T-helper 17 cell (primary cell): ENCODE measurements at regions not wholly inside any gene's neighbourhood (a gene's known extent, or its start where the extent isn't known, plus 50 kb on each side); places are given as distances from the start of the nearest gene placed in this dataset.

Experiments
- ATAC-seq: fragments of 150-1000 bp; cut with Tn5 transposase; 2 replicates; pipeline ENCODE4 v1.10.0; 2021; ENCODE audit warnings: mild to moderate bottlenecking, moderate library complexity
- DNase-seq, 3 donors: peaks; one replicate each; pipeline versions ENCODE4 v3.0.0 to v3.0.0-alpha.2; 2020 to 2021
- H3K9me3 ChIP-seq: one replicate; pipeline ENCODE4 v1.7.0; 2013; ENCODE audit warnings: low read length, mild to moderate bottlenecking; ENCODE audit not compliant: control insufficient read depth, poor library complexity, severe bottlenecking
- H3K27ac Mint-ChIP-seq: one replicate; pipeline ENCODE4 v1.8.0; 2022; ENCODE audit warnings: mild to moderate bottlenecking, moderate library complexity, mixed read lengths
- H3K27me3 Mint-ChIP-seq: one replicate; pipeline ENCODE4 v1.8.0; 2022; ENCODE audit warnings: mixed read lengths
- H3K36me3 Mint-ChIP-seq: one replicate; pipeline ENCODE4 v1.8.0; 2022; ENCODE audit warnings: low read depth, mixed read lengths
- H3K4me1 Mint-ChIP-seq: one replicate; pipeline ENCODE4 v1.8.0; 2022; ENCODE audit warnings: mild to moderate bottlenecking, mixed read lengths
- H3K4me3 Mint-ChIP-seq: one replicate; pipeline ENCODE4 v1.8.0; 2022; ENCODE audit warnings: mild to moderate bottlenecking, moderate library complexity, mixed read lengths

DNA sequence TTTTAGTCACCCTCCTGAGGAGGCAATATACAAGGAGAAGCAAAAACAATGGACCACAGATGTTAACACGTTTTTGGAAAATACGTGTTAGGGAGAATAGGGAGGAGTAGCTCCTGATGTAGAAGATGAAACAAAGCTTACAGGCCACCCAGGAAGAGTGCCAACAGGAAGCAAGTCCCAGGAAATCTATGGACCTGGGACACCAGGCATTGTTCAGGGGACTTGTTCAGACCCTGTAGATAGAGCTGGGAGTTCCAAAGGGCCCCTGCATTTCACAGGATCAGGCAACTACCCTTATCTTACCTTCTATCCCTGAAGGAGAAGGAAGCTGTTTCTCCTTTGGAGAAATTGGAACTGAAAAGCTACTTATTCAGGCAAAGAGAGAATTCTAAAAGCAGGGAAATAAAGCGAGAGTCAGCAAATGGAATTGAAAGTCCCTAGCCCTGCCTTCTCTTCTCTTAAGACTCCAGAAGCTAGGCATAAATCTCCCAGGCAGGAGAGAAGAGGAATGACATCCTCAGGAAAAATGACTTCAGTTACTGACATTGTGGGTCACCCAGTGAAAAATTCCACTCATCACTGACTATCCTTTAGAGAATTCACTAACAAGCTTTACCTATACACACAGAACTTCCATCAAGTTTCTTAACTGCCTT, 77.7 kb upstream of the FAM3C start:
- Mint-ChIP-seq H3K36me3 (no peaks in the 10 kb centered on the region), H3K27me3 (no peaks in the 10 kb centered on the region), H3K27ac (no peak overlapping the region), H3K4me3 (no peak overlapping the region), H3K4me1 (peaks cover 2% of the 10 kb centered on the region)
- ATAC-seq (no peak), DNase-seq (no peak)
- no peaks in the 10 kb centered on the region for H3K9me3 ChIP-seq

GRCh38 chr7:121466455-121466854, 70.3 kb upstream of the FAM3C start:
- Mint-ChIP-seq H3K4me1 (no peaks in the 10 kb centered on the region), H3K27me3 (peaks cover 6% of the 10 kb centered on the region), H3K27ac (no peak overlapping the region), H3K36me3 (no peaks in the 10 kb centered on the region), H3K4me3 (no peak overlapping the region)
- no peak for DNase-seq
- H3K9me3 ChIP-seq = no peaks in the 10 kb centered on the region
- ATAC-seq = no peak

GRCh38 chr7:121459148-121459547, 63.0 kb upstream of the FAM3C start:
- no peaks in the 10 kb centered on the region for H3K4me1 Mint-ChIP-seq
- H3K36me3 Mint-ChIP-seq = no peaks in the 10 kb centered on the region

GRCh38 chr7:121456785-121457359, 60.8 kb upstream of the FAM3C start:
- no peaks in the 10 kb centered on the region for H3K36me3 Mint-ChIP-seq
- no peaks in the 10 kb centered on the region for H3K4me1 Mint-ChIP-seq
- H3K4me3 Mint-ChIP-seq = no peak overlapping the region
- H3K27me3 Mint-ChIP-seq = peaks cover 7% of the 10 kb centered on the region
- no peaks in the 10 kb centered on the region for H3K9me3 ChIP-seq
- ATAC-seq (no peak), DNase-seq (no peak)
- H3K27ac Mint-ChIP-seq = no peak overlapping the region

More at GRCh38 chr7:121459148-121459547, 63.0 kb upstream of the FAM3C start:
- H3K9me3 ChIP-seq = no peaks in the 10 kb centered on the region
- Mint-ChIP-seq H3K4me3 (no peak overlapping the region), H3K27me3 (peaks cover 7% of the 10 kb centered on the region), H3K27ac (no peak overlapping the region)
- no peak for ATAC-seq
- DNase-seq = no peak

- H3K27ac Mint-ChIP-seq = no peak overlapping the region
- peaks cover 3% of the 10 kb centered on the region for H3K4me1 Mint-ChIP-seq
- H3K4me3 Mint-ChIP-seq = no peak overlapping the region
- no peaks in the 10 kb centered on the region for H3K36me3 Mint-ChIP-seq
- H3K9me3 ChIP-seq = no peaks in the 10 kb centered on the region
- H3K27me3 Mint-ChIP-seq = peaks cover 5% of the 10 kb centered on the region
- no peak for ATAC-seq
- DNase-seq = no peak
These were observed 59.9 kb upstream of the FAM3C start for GRCh38 chr7:121456015-121456414.

- ATAC-seq = no peak
These were observed 56.3 kb upstream of the FAM3C start for GRCh38 chr7:121452389-121452788.

GRCh38 chr7:121451367-121452094, 55.4 kb upstream of the FAM3C start:
- H3K9me3 ChIP-seq = no peaks in the 10 kb centered on the region
- DNase-seq (no peak), ATAC-seq (no peak)
- no peaks in the 10 kb centered on the region for H3K36me3 Mint-ChIP-seq
- no peak overlapping the region for H3K27ac Mint-ChIP-seq
- peaks cover 6% of the 10 kb centered on the region for H3K4me1 Mint-ChIP-seq
- H3K27me3 Mint-ChIP-seq = no peaks in the 10 kb centered on the region
- no peak overlapping the region for H3K4me3 Mint-ChIP-seq

More at GRCh38 chr7:121452389-121452788, 56.3 kb upstream of the FAM3C start:
- no peak for DNase-seq
- Mint-ChIP-seq H3K4me3 (no peak overlapping the region), H3K36me3 (no peaks in the 10 kb centered on the region), H3K27ac (no peak overlapping the region), H3K4me1 (peaks cover 6% of the 10 kb centered on the region), H3K27me3 (no peaks in the 10 kb centered on the region)
- H3K9me3 ChIP-seq = no peaks in the 10 kb centered on the region

GRCh38 chr7:121450631-121451198, 54.6 kb upstream of the FAM3C start:
- Mint-ChIP-seq H3K4me1 (peaks cover 6% of the 10 kb centered on the region), H3K4me3 (no peak overlapping the region), H3K27ac (no peak overlapping the region), H3K36me3 (no peaks in the 10 kb centered on the region), H3K27me3 (no peaks in the 10 kb centered on the region)
- ATAC-seq (no peak), DNase-seq (no peak)
- no peaks in the 10 kb centered on the region for H3K9me3 ChIP-seq

- no peak overlapping the region for H3K4me3 Mint-ChIP-seq
- no peaks in the 10 kb centered on the region for H3K9me3 ChIP-seq
- peaks cover 6% of the 10 kb centered on the region for H3K4me1 Mint-ChIP-seq
- H3K36me3 Mint-ChIP-seq = no peaks in the 10 kb centered on the region
- no peaks in the 10 kb centered on the region for H3K27me3 Mint-ChIP-seq
- no peak overlapping the region for H3K27ac Mint-ChIP-seq
- no peak for ATAC-seq
- no peak for DNase-seq
These were observed 53.7 kb upstream of the FAM3C start for GRCh38 chr7:121449735-121450240.

GRCh38 chr7:121449329-121449728, 53.2 kb upstream of the FAM3C start:
- Mint-ChIP-seq H3K27ac (no peak overlapping the region), H3K36me3 (no peaks in the 10 kb centered on the region), H3K4me1 (peaks cover 6% of the 10 kb centered on the region), H3K27me3 (no peaks in the 10 kb centered on the region), H3K4me3 (no peak overlapping the region)
- DNase-seq (no peak), ATAC-seq (no peak)
- H3K9me3 ChIP-seq = no peaks in the 10 kb centered on the region

DNA sequence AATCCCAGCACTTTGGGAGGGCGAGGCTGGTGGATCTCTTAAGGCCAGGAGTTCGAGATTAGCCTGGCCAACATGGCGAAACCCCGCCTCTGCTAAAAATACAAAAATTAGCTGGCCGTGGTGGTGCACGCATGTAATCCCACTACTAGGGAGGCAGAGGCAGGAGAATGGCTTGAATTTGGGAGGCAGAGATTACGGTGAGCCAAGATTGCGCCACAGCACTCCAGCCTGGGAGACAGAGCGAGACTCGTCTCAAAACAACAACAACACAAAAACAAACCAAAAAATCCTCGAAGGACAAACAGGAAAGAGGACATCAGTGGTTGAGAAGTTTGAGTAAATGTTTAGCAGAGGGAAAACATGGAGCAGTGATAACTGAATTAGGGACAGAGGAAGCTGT, 52.3 kb upstream of the FAM3C start:
- ATAC-seq = no peak

DNA sequence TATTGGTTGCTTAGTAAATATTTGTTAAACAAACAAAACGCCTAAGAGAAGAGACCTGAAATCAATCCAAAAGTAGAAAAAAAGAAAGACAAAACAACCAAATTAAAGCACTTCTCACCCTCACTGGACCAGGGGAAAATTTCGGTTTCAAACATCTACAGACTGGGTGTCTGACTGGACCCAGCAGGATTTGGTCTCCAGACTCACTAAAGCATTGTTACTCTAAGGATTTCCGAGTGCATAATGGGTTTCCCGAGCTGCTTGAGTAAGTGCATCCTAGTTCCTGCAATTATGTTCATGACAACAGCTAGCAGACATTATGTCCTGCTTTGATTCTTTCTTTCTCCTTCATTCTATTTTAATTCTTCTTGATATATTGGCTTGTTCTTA, 51.8 kb upstream of the FAM3C start:
- no peaks in the 10 kb centered on the region for H3K9me3 ChIP-seq
- Mint-ChIP-seq H3K4me1 (peaks cover 6% of the 10 kb centered on the region), H3K27me3 (no peaks in the 10 kb centered on the region), H3K27ac (no peak overlapping the region), H3K4me3 (no peak overlapping the region), H3K36me3 (no peaks in the 10 kb centered on the region)
- DNase-seq (no peak), ATAC-seq (no peak)

More for the DNA sequence above, 52.3 kb upstream of the FAM3C start:
- Mint-ChIP-seq H3K27me3 (no peaks in the 10 kb centered on the region), H3K36me3 (no peaks in the 10 kb centered on the region), H3K27ac (no peak overlapping the region), H3K4me3 (no peak overlapping the region), H3K4me1 (peaks cover 6% of the 10 kb centered on the region)
- no peak for DNase-seq
- H3K9me3 ChIP-seq = no peaks in the 10 kb centered on the region

DNA sequence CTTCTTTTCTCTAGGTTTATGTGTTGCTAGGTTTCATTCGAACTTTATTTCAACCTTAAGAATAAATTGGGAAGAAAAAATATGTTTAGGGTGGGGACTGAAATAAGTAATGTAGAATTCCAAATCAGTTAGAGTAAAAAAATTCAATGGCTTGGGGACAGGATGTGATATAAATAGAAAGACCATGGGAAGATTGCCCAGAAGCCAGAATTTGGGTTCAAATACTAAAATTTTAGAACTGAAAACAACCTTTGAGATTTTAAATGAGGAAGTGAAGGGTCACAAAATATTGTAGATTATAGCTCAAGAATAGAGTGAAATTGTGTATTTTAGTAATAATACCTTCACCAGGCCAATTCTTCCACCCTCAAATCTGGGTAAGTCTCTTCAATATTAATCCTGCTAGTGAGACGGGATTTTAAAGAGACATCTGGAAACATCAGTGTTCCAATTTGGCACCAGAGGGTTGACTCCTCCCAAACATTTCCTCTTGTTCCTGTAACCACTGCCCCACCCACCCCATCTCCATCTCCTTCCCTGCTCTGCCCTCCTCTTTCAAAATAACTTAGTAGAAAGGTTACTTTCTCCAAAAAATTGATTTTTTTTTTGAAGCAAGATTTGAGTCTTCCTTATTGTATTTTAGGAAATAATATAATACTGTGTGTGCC, 51.3 kb upstream of the FAM3C start:
- no peaks in the 10 kb centered on the region for H3K36me3 Mint-ChIP-seq
- no peaks in the 10 kb centered on the region for H3K27me3 Mint-ChIP-seq
- no peak for ATAC-seq
- H3K27ac Mint-ChIP-seq = no peak overlapping the region
- no peak for DNase-seq
- H3K4me1 Mint-ChIP-seq = peaks cover 9% of the 10 kb centered on the region
- H3K4me3 Mint-ChIP-seq = no peak overlapping the region
- H3K9me3 ChIP-seq = no peaks in the 10 kb centered on the region
